Endothelial cell (in vitro differentiated cells): ENCODE measurements at regions not wholly inside any gene's neighbourhood (a gene's known extent, or its start where the extent isn't known, plus 50 kb on each side); places are given as distances from the start of the nearest gene placed in this dataset.

Experiments used
- DNase-seq: peaks from one replicate; pipeline ENCODE4 v3.0.0; 2021; ENCODE audit warnings: low spot score
- H3K27ac Mint-ChIP-seq: one replicate; pipeline ENCODE4 v1.8.0; 2021; ENCODE audit warnings: mixed read lengths, inconsistent platforms; ENCODE audit not compliant: unreplicated experiment
- H3K27me3 Mint-ChIP-seq: one replicate; pipeline ENCODE4 v1.8.0; 2021; ENCODE audit warnings: mild to moderate bottlenecking, moderate library complexity, mixed read lengths, inconsistent platforms; ENCODE audit not compliant: unreplicated experiment
- H3K36me3 Mint-ChIP-seq: one replicate; pipeline ENCODE4 v1.8.0; 2021; ENCODE audit warnings: mild to moderate bottlenecking, low read depth, mixed read lengths, inconsistent platforms; ENCODE audit not compliant: unreplicated experiment
- H3K4me1 Mint-ChIP-seq: one replicate; pipeline ENCODE4 v1.8.0; 2021; ENCODE audit warnings: mild to moderate bottlenecking, mixed read lengths, inconsistent platforms; ENCODE audit not compliant: unreplicated experiment
- H3K4me3 Mint-ChIP-seq: one replicate; pipeline ENCODE4 v1.8.0; 2021; ENCODE audit warnings: mild to moderate bottlenecking, mixed read lengths, inconsistent platforms; ENCODE audit not compliant: unreplicated experiment
- H3K9me3 Mint-ChIP-seq: one replicate; pipeline ENCODE4 v1.8.0; 2021; ENCODE audit warnings: mixed read lengths, inconsistent platforms; ENCODE audit not compliant: unreplicated experiment
- TF ChIP-seq, protein P1 (sequence below): fragments of 200-600 bp; sonication (generic); IDR thresholded peaks from one replicate; pipeline ENCODE4 v1.5.0; 2021; ENCODE audit warnings: antibody characterized with exemption; ENCODE audit not compliant: unreplicated experiment

DNA sequence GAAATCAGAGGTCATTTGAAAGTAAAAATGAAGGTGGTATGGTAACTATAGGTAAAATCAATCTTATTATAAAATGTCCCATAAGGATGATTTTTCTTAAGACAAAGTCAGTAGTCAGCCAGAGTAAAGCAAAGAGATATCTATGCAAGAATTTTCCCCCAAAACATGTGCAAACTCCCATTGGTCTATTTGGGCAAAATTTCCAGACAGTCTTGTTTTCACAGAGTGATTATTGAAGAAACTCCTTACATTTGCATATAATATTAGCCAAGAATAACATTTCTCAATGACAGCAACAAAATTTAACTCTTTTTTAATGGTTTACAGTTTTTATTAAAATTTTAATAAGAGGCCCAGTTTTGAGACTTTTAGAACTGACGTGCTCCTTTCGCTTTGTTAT lies 406.1 kb upstream of the GRAMD2B start:
- no peak overlapping the region for H3K4me3 Mint-ChIP-seq
- no peak overlapping the region for H3K27ac Mint-ChIP-seq
- H3K4me1 Mint-ChIP-seq: no peaks in the 10 kb centered on the region
- TF ChIP-seq, protein P1, sequence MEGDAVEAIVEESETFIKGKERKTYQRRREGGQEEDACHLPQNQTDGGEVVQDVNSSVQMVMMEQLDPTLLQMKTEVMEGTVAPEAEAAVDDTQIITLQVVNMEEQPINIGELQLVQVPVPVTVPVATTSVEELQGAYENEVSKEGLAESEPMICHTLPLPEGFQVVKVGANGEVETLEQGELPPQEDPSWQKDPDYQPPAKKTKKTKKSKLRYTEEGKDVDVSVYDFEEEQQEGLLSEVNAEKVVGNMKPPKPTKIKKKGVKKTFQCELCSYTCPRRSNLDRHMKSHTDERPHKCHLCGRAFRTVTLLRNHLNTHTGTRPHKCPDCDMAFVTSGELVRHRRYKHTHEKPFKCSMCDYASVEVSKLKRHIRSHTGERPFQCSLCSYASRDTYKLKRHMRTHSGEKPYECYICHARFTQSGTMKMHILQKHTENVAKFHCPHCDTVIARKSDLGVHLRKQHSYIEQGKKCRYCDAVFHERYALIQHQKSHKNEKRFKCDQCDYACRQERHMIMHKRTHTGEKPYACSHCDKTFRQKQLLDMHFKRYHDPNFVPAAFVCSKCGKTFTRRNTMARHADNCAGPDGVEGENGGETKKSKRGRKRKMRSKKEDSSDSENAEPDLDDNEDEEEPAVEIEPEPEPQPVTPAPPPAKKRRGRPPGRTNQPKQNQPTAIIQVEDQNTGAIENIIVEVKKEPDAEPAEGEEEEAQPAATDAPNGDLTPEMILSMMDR: no peak
- no peak for DNase-seq
- H3K27me3 Mint-ChIP-seq: no peaks in the 10 kb centered on the region
- no peaks in the 10 kb centered on the region for H3K36me3 Mint-ChIP-seq
- H3K9me3 Mint-ChIP-seq: no peaks in the 10 kb centered on the region

DNA sequence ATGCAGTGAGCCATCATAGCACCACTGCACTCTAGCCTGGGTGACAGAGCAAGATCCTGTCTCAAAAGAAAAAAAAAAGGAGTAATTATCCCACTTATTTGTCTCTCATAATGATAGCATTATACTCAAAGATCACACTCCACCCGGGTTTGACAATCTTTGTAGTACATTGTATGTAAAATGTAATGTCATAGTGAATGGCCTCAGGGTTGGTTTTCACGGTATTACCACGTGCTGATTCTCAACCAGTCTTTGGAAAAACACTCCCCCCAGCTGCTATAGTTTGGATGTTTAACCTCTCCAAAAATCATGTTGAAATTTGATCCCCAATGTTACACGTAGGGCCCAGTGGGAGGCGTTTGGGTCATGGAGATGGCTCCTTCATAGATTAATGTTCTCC lies 402.4 kb upstream of the GRAMD2B start:
- Mint-ChIP-seq H3K36me3 (no peaks in the 10 kb centered on the region), H3K27ac (no peak overlapping the region), H3K27me3 (no peaks in the 10 kb centered on the region), H3K4me3 (no peak overlapping the region), H3K4me1 (no peaks in the 10 kb centered on the region), H3K9me3 (no peaks in the 10 kb centered on the region)
- DNase-seq: no peak
- TF ChIP-seq, protein P1: no peak

DNA sequence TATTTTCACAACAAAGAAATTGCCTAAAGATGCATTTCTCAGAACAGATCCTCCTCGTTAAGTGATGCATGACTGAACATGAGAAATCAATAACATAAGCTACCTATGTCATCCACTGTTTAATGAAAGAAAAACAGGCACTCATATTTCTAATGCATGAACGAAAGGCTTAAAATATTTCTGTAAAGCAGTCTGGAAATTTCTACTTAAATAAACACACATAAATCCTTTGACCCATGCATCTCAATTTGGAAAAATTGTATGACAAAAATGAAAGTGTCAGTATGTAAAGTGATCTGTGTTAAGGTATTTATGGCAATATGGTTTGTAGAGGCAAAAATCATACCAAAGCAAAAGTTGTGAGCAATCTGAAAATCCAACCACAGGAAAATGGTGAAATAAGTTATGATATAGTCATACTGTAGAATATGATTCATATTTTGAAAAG lies 399.2 kb upstream of the GRAMD2B start:
- no peak overlapping the region for H3K27ac Mint-ChIP-seq
- TF ChIP-seq, protein P1: no peak

DNA sequence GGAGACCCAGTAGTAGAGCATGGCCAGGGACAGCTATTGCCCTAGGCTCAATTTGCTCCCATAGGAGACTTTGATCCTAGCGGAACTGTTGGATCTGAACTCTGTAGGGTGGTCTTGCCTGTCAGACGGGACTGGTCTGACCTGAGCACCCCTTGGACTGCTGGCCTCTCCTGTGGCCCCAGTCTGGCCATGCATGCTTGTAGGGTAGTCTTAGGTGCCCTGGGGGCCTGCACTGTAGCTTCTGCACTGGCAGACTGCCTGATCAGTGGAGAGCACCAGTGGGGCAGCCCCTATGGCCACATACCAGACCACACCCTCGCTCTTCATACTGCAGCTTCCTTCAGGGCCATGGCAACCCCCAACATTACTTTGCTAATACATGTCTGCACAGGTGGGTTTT lies 396.1 kb upstream of the GRAMD2B start:
- no peaks in the 10 kb centered on the region for H3K4me1 Mint-ChIP-seq
- DNase-seq: no peak
- no peak overlapping the region for H3K4me3 Mint-ChIP-seq
- peaks cover 1% of the 10 kb centered on the region for H3K27me3 Mint-ChIP-seq
- H3K36me3 Mint-ChIP-seq: peaks cover 5% of the 10 kb centered on the region
- H3K27ac Mint-ChIP-seq: no peak overlapping the region
- TF ChIP-seq, protein P1: no peak
- peaks cover 8% of the 10 kb centered on the region for H3K9me3 Mint-ChIP-seq

More for the DNA sequence above, 399.2 kb upstream of the GRAMD2B start:
- peaks cover 5% of the 10 kb centered on the region for H3K36me3 Mint-ChIP-seq
- H3K9me3 Mint-ChIP-seq: peaks cover 8% of the 10 kb centered on the region
- no peak for DNase-seq
- H3K4me1 Mint-ChIP-seq: no peaks in the 10 kb centered on the region
- no peak overlapping the region for H3K4me3 Mint-ChIP-seq
- H3K27me3 Mint-ChIP-seq: peaks cover 1% of the 10 kb centered on the region

DNA sequence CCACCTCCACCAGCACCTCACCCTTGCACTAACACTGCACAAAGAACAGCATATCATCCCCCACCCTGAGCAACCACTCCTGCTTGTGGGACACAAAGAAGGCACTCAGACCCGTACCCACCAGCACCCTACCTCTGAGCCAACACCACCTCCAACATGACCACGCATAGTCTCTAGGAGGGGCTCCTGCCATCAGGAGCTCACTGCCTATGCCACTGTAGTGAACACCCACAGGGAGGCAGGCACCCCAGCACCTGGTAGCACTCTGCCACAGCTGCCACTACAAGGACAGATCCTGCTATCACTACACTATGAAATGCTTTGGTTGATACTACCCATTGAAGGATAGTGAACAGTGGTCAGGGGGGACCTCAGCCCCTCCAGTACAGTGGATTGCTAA lies 395.6 kb upstream of the GRAMD2B start:
- Mint-ChIP-seq H3K9me3 (peaks cover 8% of the 10 kb centered on the region), H3K27ac (no peak overlapping the region), H3K36me3 (peaks cover 5% of the 10 kb centered on the region), H3K27me3 (peaks cover 1% of the 10 kb centered on the region), H3K4me3 (no peak overlapping the region), H3K4me1 (no peaks in the 10 kb centered on the region)
- TF ChIP-seq, protein P1: no peak
- no peak for DNase-seq
